ENCODE measurements at regions not wholly inside any gene's neighbourhood (a gene's known extent, or its start where the extent isn't known, plus 50 kb on each side); places are given as distances from the start of the nearest gene placed in this dataset.

DNA sequence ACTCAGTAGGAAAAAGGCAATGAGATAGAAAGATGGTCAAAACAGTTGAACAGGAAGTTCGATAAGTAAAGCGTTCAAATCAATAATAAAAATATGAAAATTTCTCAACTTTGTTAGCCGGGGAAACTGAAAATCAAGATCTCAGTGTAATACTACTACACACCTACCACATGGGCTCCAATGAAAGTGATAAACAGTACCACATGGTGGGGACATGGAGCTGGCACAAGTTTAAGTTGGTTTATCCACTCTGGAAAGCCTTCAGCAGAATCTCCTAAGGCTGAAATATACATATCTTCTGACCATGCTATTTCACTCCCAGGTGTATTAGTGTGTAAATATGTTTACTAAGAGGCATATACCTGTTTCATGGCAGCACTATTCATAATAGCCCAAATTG, 126.8 kb downstream of the NXNL2 start:
- Histone ChIP-seq H3K27me3 (ENCODE audit: control insufficient read depth, insufficient read depth, low read length) (no peaks in the 10 kb centered on the region), H3K27ac (ENCODE audit: low read depth, low read length) (no peak overlapping the region), H3K4me3 (ENCODE audit: low read depth, low read length) (no peak overlapping the region), H3K9me3 (ENCODE audit: control insufficient read depth, insufficient read depth, low read length) (no peaks in the 10 kb centered on the region)
- ChIA-PET CTCF (interaction anchor here (1.3 kb wide), 1 partner anchor 339 kb away, joined by 3 read pairs; no protein-coding TSS in a partner anchor), POLR2A (no interaction called here)
- DNase-seq (ENCODE audit: low read depth, low spot score) = no peak
- TF ChIP-seq, protein P1, sequence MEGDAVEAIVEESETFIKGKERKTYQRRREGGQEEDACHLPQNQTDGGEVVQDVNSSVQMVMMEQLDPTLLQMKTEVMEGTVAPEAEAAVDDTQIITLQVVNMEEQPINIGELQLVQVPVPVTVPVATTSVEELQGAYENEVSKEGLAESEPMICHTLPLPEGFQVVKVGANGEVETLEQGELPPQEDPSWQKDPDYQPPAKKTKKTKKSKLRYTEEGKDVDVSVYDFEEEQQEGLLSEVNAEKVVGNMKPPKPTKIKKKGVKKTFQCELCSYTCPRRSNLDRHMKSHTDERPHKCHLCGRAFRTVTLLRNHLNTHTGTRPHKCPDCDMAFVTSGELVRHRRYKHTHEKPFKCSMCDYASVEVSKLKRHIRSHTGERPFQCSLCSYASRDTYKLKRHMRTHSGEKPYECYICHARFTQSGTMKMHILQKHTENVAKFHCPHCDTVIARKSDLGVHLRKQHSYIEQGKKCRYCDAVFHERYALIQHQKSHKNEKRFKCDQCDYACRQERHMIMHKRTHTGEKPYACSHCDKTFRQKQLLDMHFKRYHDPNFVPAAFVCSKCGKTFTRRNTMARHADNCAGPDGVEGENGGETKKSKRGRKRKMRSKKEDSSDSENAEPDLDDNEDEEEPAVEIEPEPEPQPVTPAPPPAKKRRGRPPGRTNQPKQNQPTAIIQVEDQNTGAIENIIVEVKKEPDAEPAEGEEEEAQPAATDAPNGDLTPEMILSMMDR (IDR thresholded peaks at IDR 0.05; ENCODE audit: low read depth, low read length) = no peak

DNA sequence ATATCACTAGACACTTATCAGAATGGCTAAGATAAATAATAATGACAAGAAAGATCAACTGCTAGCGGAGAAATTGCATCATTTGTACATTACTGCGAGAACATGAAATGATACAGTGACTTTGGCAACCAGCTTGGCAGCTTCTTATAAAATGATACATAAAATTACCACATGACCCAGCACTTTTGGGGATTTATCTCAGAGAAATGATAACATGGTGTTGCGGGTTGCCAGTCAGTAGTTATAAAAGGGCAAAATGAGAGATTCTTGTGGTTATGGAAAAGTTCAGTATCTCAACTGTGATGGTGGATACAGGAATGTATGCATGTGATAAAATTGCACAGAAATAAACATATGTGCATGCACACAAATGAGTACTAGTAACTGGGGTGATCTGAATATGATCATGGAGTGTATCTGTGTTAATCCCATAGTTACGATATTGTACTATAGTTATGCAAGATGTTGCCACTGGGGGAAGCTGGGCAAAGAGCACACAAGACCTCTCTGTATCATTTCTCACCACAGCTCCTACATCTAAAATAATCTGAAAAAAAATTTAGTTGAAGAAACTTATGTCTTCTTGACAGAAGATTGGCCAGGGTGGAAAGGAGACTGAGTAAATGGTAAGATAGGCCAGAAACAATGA, 128.9 kb downstream of the NXNL2 start:
- DNase-seq (ENCODE audit: low read depth, low spot score) = no peak
- Histone ChIP-seq H3K27ac (ENCODE audit: low read depth, low read length) (no peak overlapping the region), H3K27me3 (ENCODE audit: control insufficient read depth, insufficient read depth, low read length) (no peaks in the 10 kb centered on the region), H3K4me3 (ENCODE audit: low read depth, low read length) (no peak overlapping the region), H3K9me3 (ENCODE audit: control insufficient read depth, insufficient read depth, low read length) (no peaks in the 10 kb centered on the region)
- TF ChIP-seq, protein P1 (IDR thresholded peaks at IDR 0.05; ENCODE audit: low read depth, low read length) = 0 out of 2 replicates have a peak, but pooled peaks have one; percentile 7
- POLR2A ChIA-PET = no interaction called here
- CTCF ChIA-PET = no interaction called here

GRCh38 chr9:88664773-88665172, 129.8 kb downstream of the NXNL2 start:
- TF ChIP-seq, protein P1 (IDR thresholded peaks at IDR 0.05; ENCODE audit: low read depth, low read length) = no peak
- POLR2A ChIA-PET = no interaction called here
- CTCF ChIA-PET = no interaction called here

GRCh38 chr9:88672874-88673689, 138.1 kb downstream of the NXNL2 start:
- Histone ChIP-seq H3K9me3 (ENCODE audit: control insufficient read depth, insufficient read depth, low read length) (no peaks in the 10 kb centered on the region), H3K27me3 (ENCODE audit: control insufficient read depth, insufficient read depth, low read length) (no peaks in the 10 kb centered on the region), H3K4me3 (ENCODE audit: low read depth, low read length) (no peak overlapping the region), H3K27ac (ENCODE audit: low read depth, low read length) (no peak overlapping the region)
- DNase-seq (ENCODE audit: low read depth, low spot score) = no peak
- ChIA-PET POLR2A (no interaction called here), CTCF (no interaction called here)
- TF ChIP-seq, protein P1 (IDR thresholded peaks at IDR 0.05; ENCODE audit: low read depth, low read length) = no peak

More at GRCh38 chr9:88664773-88665172, 129.8 kb downstream of the NXNL2 start:
- Histone ChIP-seq H3K4me3 (ENCODE audit: low read depth, low read length) (no peak overlapping the region), H3K27me3 (ENCODE audit: control insufficient read depth, insufficient read depth, low read length) (no peaks in the 10 kb centered on the region), H3K9me3 (ENCODE audit: control insufficient read depth, insufficient read depth, low read length) (no peaks in the 10 kb centered on the region), H3K27ac (ENCODE audit: low read depth, low read length) (no peak overlapping the region)
- DNase-seq (ENCODE audit: low read depth, low spot score) = no peak

DNA sequence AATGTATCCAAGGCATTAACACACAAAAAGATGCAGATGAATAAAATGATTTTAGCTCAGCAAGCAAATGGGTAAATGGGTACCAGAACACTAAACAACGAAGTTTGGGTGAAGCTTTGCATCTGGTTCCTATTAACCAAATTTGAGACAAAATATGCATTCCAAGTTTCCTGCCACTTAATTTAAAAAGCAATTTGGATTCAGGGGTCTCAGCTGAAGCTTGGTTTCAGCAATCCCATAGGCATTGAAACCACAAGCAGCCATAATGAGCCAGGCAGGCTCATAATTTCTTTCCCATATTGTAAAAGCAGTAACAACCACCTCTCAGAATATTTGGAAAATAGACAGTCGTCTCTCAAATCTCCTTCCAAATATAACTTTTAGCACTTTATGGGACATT, 138.9 kb downstream of the NXNL2 start:
- TF ChIP-seq, protein P1 (IDR thresholded peaks at IDR 0.05; ENCODE audit: low read depth, low read length) = no peak
- Histone ChIP-seq H3K9me3 (ENCODE audit: control insufficient read depth, insufficient read depth, low read length) (no peaks in the 10 kb centered on the region), H3K27ac (ENCODE audit: low read depth, low read length) (no peak overlapping the region), H3K27me3 (ENCODE audit: control insufficient read depth, insufficient read depth, low read length) (no peaks in the 10 kb centered on the region), H3K4me3 (ENCODE audit: low read depth, low read length) (no peak overlapping the region)
- POLR2A ChIA-PET = no interaction called here
- CTCF ChIA-PET = interaction anchor here (1.4 kb wide), 1 partner anchor 13 kb away, joined by 4 read pairs; no protein-coding TSS in a partner anchor
- no peak for DNase-seq (ENCODE audit: low read depth, low spot score)
